GM12892 (cell line): ENCODE measurements at regions not wholly inside any gene's neighbourhood (a gene's known extent, or its start where the extent isn't known, plus 50 kb on each side); places are given as distances from the start of the nearest gene placed in this dataset.

Experiments used
- POLR2A ChIP-seq: IDR thresholded peaks from 2 replicates; pipeline ENCODE4 v1.6.1; 2011; ENCODE audit warnings: low read depth, low read length, control low read depth
- POLR2AphosphoS5 ChIP-seq: IDR thresholded peaks from 2 replicates; pipeline ENCODE4 v1.6.1; 2011; ENCODE audit warnings: low read depth, low read length, control low read depth

DNA sequence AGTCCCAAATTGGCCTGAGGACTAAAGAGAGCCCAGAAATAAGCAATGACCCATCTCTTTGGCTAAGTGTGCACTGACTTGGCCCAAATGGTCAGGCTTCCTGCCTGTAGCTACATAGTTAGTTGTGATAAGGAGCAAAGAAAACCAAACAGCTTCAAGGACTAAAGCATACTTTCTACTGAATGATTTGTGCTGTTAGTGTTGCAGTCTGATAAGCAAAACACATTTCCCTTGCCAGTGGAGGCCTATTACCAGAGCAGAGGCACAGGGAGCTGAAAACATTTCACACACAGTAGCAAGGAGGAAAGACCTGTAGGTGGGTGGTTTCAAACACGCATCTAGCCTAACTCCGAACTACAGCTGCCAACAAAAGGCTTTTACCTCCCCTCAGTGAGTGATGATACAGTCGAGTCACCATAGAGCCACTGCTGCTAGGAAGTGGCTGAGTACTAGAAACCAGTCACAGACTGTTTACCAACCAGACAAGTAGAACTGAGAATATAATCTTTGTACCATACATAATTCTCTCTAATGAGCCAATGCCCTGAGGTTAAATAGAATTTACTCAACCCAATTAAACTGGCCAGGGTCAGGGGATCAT is 222.3 kb upstream of the THBS1 start:
- no peak for TF ChIP-seq POLR2A
- no peak for TF ChIP-seq POLR2AphosphoS5
